Body of pancreas (tissue), 4 donors: ENCODE measurements at regions not wholly inside any gene's neighbourhood (a gene's known extent, or its start where the extent isn't known, plus 50 kb on each side); places are given as distances from the start of the nearest gene placed in this dataset.

Experiments
- ATAC-seq: fragments of 150-250 bp; one replicate; pipeline ENCODE4 v1.9.1; 2016
- DNase-seq, 4 donors: peaks; one replicate each; pipeline ENCODE4 v3.0.0-alpha.2; 2019
- H3K27ac ChIP-seq, 4 donors: fragments of 200-600 bp; sonication (generic); 1 replicate in 3 of 4; 2 replicates in 1 of 4; pipeline versions ENCODE4 v1.5.1 to v1.6.1; 2016 to 2019; ENCODE audit warnings: mild to moderate bottlenecking in 1 of 4, mixed read lengths in 1 of 4, moderate library complexity in 1 of 4
- H3K27me3 ChIP-seq, 2 donors: fragments of 200-600 bp; sonication (generic); one replicate each; pipeline ENCODE4 v1.6.0; 2016; ENCODE audit warnings: mild to moderate bottlenecking in 1 of 2
- H3K36me3 ChIP-seq, 2 donors: fragments of 200-600 bp; sonication (generic); replicated peaks in 1 of 2; 2 replicates each; pipeline ENCODE4 v1.5.1; 2016; ENCODE audit warnings: low read depth in 2 of 2; ENCODE audit not compliant: insufficient read depth in 1 of 2
- H3K4me1 ChIP-seq: fragments of 200-600 bp; sonication (generic); one replicate; pipeline ENCODE4 v1.6.0; 2016
- H3K4me3 ChIP-seq, 2 donors: fragments of 200-600 bp; sonication (generic); 1 replicate in 1 of 2; 2 replicates in 1 of 2; pipeline ENCODE4 v1.5.1; 2016 to 2019
- H3K9me3 ChIP-seq, 3 donors: fragments of 200-600 bp; sonication (generic); 1 replicate in 2 of 3; 2 replicates in 1 of 3; pipeline ENCODE4 v1.5.1; 2016
- POLR2A ChIP-seq, 3 donors: fragments of 450-650 bp; IDR thresholded peaks; one replicate each; pipeline ENCODE4 v1.6.1; 2016; ENCODE audit warnings: antibody characterized with exemption in 3 of 3, mild to moderate bottlenecking in 2 of 3
- WGBS, 2 donors: methylation state at CpG; one replicate each; pipeline ENCODE4 v1.1.5; 2017; 5-methylcytosine and 5-hydroxymethylcytosine counted together
- intact Hi-C: fragments of 100-400 bp; cut with DNase I; formaldehyde crosslinking; loops from one replicate; pipeline ENCODE4 v1.15.1; 2023
- TF ChIP-seq, protein P1 (sequence below), 7 experiments: fragments of 450-650 bp in 4 of 7; fragments of 200-600 bp in 3 of 7; sonication (generic) in 3 of 7; IDR thresholded peaks; one replicate each; pipeline ENCODE4 v1.5.1; 2016 to 2019; ENCODE audit warnings: antibody characterized with exemption in 7 of 7

DNA sequence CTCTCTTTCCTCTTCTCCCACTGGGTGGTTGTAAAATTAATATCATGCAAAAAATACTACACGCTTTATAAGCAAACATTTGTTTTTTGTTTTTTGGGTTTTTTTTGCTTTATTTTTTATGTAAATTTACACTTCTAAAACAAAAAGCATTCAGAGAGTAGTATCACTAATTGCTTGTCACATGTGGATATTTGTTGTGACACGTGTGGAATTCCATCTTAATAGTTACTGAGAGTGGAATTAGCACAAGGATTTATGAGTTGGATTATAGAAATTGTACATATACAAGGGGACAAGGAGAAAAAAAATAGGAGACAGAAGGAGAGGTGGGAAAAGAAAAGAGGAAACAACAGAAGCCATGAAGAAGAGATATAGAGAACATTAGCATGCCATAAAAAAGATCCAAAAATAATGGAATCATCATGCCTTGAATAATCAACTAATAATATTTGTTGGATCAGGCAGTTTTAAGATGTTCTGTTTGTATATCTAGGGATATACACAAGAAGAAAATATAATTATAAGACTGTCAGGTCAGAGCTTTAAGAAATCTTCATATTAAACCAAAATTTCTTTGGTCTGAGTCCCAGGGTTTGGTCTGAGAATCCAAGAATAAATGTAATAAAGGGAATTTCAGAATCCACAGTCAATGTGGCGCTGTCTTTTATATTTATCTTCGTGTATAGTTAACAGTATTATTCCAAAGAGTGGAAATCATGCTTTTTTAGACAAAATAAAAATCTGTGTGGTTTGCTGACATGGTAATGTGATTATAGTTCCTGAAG lies 98.5 kb upstream of the INTU start:
- 66 to 69% methylated on average over 4 of the region's 4 CpGs for WGBS, 2 donors
- H3K4me3 ChIP-seq = no peak overlapping the region
- H3K36me3 ChIP-seq = no peaks in the 10 kb centered on the region
- DNase-seq (no peak), ATAC-seq (no peak)
- H3K4me1 ChIP-seq = peaks cover 11% of the 10 kb centered on the region
- TF ChIP-seq, protein P1, sequence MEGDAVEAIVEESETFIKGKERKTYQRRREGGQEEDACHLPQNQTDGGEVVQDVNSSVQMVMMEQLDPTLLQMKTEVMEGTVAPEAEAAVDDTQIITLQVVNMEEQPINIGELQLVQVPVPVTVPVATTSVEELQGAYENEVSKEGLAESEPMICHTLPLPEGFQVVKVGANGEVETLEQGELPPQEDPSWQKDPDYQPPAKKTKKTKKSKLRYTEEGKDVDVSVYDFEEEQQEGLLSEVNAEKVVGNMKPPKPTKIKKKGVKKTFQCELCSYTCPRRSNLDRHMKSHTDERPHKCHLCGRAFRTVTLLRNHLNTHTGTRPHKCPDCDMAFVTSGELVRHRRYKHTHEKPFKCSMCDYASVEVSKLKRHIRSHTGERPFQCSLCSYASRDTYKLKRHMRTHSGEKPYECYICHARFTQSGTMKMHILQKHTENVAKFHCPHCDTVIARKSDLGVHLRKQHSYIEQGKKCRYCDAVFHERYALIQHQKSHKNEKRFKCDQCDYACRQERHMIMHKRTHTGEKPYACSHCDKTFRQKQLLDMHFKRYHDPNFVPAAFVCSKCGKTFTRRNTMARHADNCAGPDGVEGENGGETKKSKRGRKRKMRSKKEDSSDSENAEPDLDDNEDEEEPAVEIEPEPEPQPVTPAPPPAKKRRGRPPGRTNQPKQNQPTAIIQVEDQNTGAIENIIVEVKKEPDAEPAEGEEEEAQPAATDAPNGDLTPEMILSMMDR (IDR thresholded peaks at IDR 0.05) = no peak
- no peak for TF ChIP-seq POLR2A (IDR thresholded peaks at IDR 0.05)
- H3K27me3 ChIP-seq = no peaks in the 10 kb centered on the region
- H3K9me3 ChIP-seq = no peaks in the 10 kb centered on the region
- intact Hi-C loops = no loop called here
- H3K27ac ChIP-seq = no peak overlapping the region

DNA sequence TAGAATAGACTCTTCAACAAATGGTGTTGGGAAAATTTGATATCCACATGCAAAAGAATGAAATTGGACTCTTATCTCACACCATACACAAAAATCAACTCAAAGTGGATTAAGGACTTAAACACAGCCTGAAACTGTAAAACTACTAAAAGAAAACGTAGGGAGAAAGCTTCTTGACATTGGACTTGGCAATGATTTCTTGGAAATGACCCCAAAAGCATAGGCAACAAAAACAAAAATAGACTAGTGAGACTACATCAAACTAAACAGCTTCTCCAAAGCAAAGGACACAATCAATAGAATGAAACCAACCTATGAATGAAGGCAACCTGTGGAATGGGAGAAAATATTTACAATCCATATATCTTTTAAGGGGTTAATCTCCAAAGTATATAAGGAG lies 94.7 kb upstream of the INTU start:
- Histone ChIP-seq H3K27me3 (no peaks in the 10 kb centered on the region), H3K4me3 (no peak overlapping the region), H3K36me3 (no peaks in the 10 kb centered on the region), H3K4me1 (peaks cover 6% of the 10 kb centered on the region), H3K9me3 (no peaks in the 10 kb centered on the region), H3K27ac (no peak overlapping the region)
- no peak for ATAC-seq
- no peak for TF ChIP-seq POLR2A (IDR thresholded peaks at IDR 0.05)
- TF ChIP-seq, protein P1 (IDR thresholded peaks at IDR 0.05) = no peak
- DNase-seq = no peak
- WGBS, 2 donors = 21 to 47% methylated on average over 1 of the region's 1 CpG
- intact Hi-C loops = no loop called here

DNA sequence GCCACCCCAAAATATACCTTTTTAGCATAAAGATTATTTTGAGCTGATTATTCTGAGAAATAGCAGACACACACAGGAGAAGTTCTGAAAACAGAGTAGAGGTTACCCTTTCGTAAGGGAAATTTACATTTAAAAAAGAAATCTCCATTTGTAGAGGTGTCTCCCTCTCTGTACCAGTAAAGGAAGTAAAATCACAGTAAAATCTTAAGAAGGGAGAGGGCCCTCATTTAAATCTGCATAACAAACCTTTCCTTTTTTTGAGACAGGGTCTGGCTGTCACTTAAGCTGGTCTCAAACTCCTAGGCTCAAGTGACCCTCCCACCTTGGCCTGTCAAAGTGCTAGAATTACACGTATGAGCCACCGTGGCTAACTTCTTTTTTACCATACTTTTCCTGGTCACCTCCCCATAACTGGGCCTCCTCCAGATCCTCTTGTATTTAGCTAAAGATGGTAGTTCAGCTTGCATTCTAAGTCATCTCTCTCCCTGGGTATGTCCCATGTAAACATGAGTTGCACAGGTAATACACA lies 92.2 kb upstream of the INTU start:
- DNase-seq (no peak), ATAC-seq (no peak)
- no peaks in the 10 kb centered on the region for H3K4me1 ChIP-seq
- TF ChIP-seq, protein P1 (IDR thresholded peaks at IDR 0.05) = no peak
- no peak for TF ChIP-seq POLR2A (IDR thresholded peaks at IDR 0.05)
- H3K27me3 ChIP-seq = no peaks in the 10 kb centered on the region
- no peaks in the 10 kb centered on the region for H3K36me3 ChIP-seq
- H3K4me3 ChIP-seq = no peak overlapping the region
- no peak overlapping the region for H3K27ac ChIP-seq
- no peaks in the 10 kb centered on the region for H3K9me3 ChIP-seq
- WGBS, 2 donors = 50 to 54% methylated on average over 3 of the region's 3 CpGs
- intact Hi-C loops = no loop called here

- Histone ChIP-seq H3K4me3 (no peak overlapping the region), H3K27me3 (no peaks in the 10 kb centered on the region), H3K4me1 (no peaks in the 10 kb centered on the region), H3K27ac (no peak overlapping the region), H3K36me3 (no peaks in the 10 kb centered on the region), H3K9me3 (no peaks in the 10 kb centered on the region)
- no peak for DNase-seq
- no peak for ATAC-seq
- TF ChIP-seq, protein P1 (IDR thresholded peaks at IDR 0.05) = no peak
- TF ChIP-seq POLR2A (IDR thresholded peaks at IDR 0.05) = no peak
- intact Hi-C loops = no loop called here
Observed at GRCh38 chr4:127545271-127545670, 87.5 kb upstream of the INTU start.
